ENCODE measurements at regions not wholly inside any gene's neighbourhood (a gene's known extent, or its start where the extent isn't known, plus 50 kb on each side); places are given as distances from the start of the nearest gene placed in this dataset.

- TF ChIP-seq CTCF (IDR thresholded peaks at IDR 0.05) = no peak
- Histone ChIP-seq H3K9me3 (no peaks in the 10 kb centered on the region), H3K4me3 (no peak overlapping the region), H3K36me3 (no peaks in the 10 kb centered on the region), H3K4me1 (no peaks in the 10 kb centered on the region), H3K27me3 (ENCODE audit: low read depth) (no peaks in the 10 kb centered on the region), H3K27ac (no peak overlapping the region)
- ATAC-seq = no peak
- no peak for DNase-seq
- intact Hi-C loops (cut with DNase I) = no loop called here
These were observed 893.4 kb upstream of the MIR17HG start for GRCh38 chr13:90454002-90454636.

GRCh38 chr13:90455067-90455466, 892.4 kb upstream of the MIR17HG start:
- intact Hi-C loops (cut with DNase I) = no loop called here
- no peaks in the 10 kb centered on the region for H3K36me3 ChIP-seq
- DNase-seq (no peak), ATAC-seq (no peak)
- H3K9me3 ChIP-seq = no peaks in the 10 kb centered on the region
- no peaks in the 10 kb centered on the region for H3K27me3 ChIP-seq (ENCODE audit: low read depth)
- no peak overlapping the region for H3K4me3 ChIP-seq
- H3K4me1 ChIP-seq = no peaks in the 10 kb centered on the region
- no peak for TF ChIP-seq CTCF (IDR thresholded peaks at IDR 0.05)
- no peak overlapping the region for H3K27ac ChIP-seq

GRCh38 chr13:90455823-90456222, 891.7 kb upstream of the MIR17HG start:
- Histone ChIP-seq H3K9me3 (no peaks in the 10 kb centered on the region), H3K4me3 (no peak overlapping the region), H3K4me1 (no peaks in the 10 kb centered on the region), H3K36me3 (no peaks in the 10 kb centered on the region), H3K27ac (no peak overlapping the region), H3K27me3 (ENCODE audit: low read depth) (no peaks in the 10 kb centered on the region)
- intact Hi-C loops (cut with DNase I) = no loop called here
- no peak for ATAC-seq
- no peak for DNase-seq
- no peak for TF ChIP-seq CTCF (IDR thresholded peaks at IDR 0.05)

- intact Hi-C loops (cut with DNase I) = no loop called here
- DNase-seq (no peak), ATAC-seq (no peak)
- H3K27me3 ChIP-seq (ENCODE audit: low read depth) = no peaks in the 10 kb centered on the region
- H3K9me3 ChIP-seq = no peaks in the 10 kb centered on the region
- no peaks in the 10 kb centered on the region for H3K4me1 ChIP-seq
- H3K27ac ChIP-seq = no peak overlapping the region
- TF ChIP-seq CTCF (IDR thresholded peaks at IDR 0.05) = no peak
- no peak overlapping the region for H3K4me3 ChIP-seq
- H3K36me3 ChIP-seq = no peaks in the 10 kb centered on the region
These were observed 886.1 kb upstream of the MIR17HG start for GRCh38 chr13:90461398-90461797.

GRCh38 chr13:90477216-90477615, 870.3 kb upstream of the MIR17HG start:
- ATAC-seq (no peak), DNase-seq (no peak)
- Histone ChIP-seq H3K27me3 (ENCODE audit: low read depth) (no peaks in the 10 kb centered on the region), H3K36me3 (no peaks in the 10 kb centered on the region), H3K4me3 (no peak overlapping the region), H3K4me1 (no peaks in the 10 kb centered on the region), H3K9me3 (no peaks in the 10 kb centered on the region), H3K27ac (no peak overlapping the region)
- intact Hi-C loops (cut with DNase I) = no loop called here
- TF ChIP-seq CTCF (IDR thresholded peaks at IDR 0.05) = no peak

All from lower lobe of right lung (tissue), 2 donors.